Body of pancreas (tissue), 4 donors: ENCODE measurements at regions not wholly inside any gene's neighbourhood (a gene's known extent, or its start where the extent isn't known, plus 50 kb on each side); places are given as distances from the start of the nearest gene placed in this dataset.

Experiments used
- CTCF ChIP-seq, 7 experiments: fragments of 450-650 bp in 4 of 7; fragments of 200-600 bp in 3 of 7; sonication (generic) in 3 of 7; IDR thresholded peaks; one replicate each; pipeline ENCODE4 v1.5.1; 2016 to 2019; ENCODE audit warnings: antibody characterized with exemption in 7 of 7
- POLR2A ChIP-seq, 3 donors: fragments of 450-650 bp; IDR thresholded peaks; one replicate each; pipeline ENCODE4 v1.6.1; 2016; ENCODE audit warnings: antibody characterized with exemption in 3 of 3, mild to moderate bottlenecking in 2 of 3

- TF ChIP-seq CTCF (IDR thresholded peaks at IDR 0.05) (no peak), POLR2A (IDR thresholded peaks at IDR 0.05) (no peak)
Observed at GRCh38 chr5:108587821-108588220, 159.9 kb upstream of the FER start.
